ENCODE measurements at regions not wholly inside any gene's neighbourhood (a gene's known extent, or its start where the extent isn't known, plus 50 kb on each side); places are given as distances from the start of the nearest gene placed in this dataset.

GRCh38 chr4:155597933-155598451 is 68.7 kb upstream of the GUCY1A1 start:
- TF ChIP-seq CTCF (IDR thresholded peaks at IDR 0.05): no peak
- CTCF ChIA-PET: no interaction called here

GRCh38 chr4:155597281-155597680 is 69.4 kb upstream of the GUCY1A1 start:
- ChIA-PET CTCF (no interaction called here), POLR2A (no interaction called here)
- no peak for DNase-seq
- H3K4me1 Mint-ChIP-seq: no peaks in the 10 kb centered on the region
- ATAC-seq (ENCODE audit: low read depth): no peak
- TF ChIP-seq CTCF (IDR thresholded peaks at IDR 0.05): no peak
- no peaks in the 10 kb centered on the region for H3K9me3 Mint-ChIP-seq
- intact Hi-C loops (cut with micrococcal nuclease): no loop called here
- no peak overlapping the region for H3K4me3 Mint-ChIP-seq
- no peak overlapping the region for H3K27ac Mint-ChIP-seq
- no peaks in the 10 kb centered on the region for H3K36me3 Mint-ChIP-seq (ENCODE audit: low read depth)
- H3K27me3 Mint-ChIP-seq: no peaks in the 10 kb centered on the region

More at GRCh38 chr4:155597933-155598451, 68.7 kb upstream of the GUCY1A1 start:
- no peak for DNase-seq
- Mint-ChIP-seq H3K4me1 (no peaks in the 10 kb centered on the region), H3K36me3 (ENCODE audit: low read depth) (no peaks in the 10 kb centered on the region), H3K9me3 (no peaks in the 10 kb centered on the region), H3K4me3 (no peak overlapping the region), H3K27me3 (no peaks in the 10 kb centered on the region), H3K27ac (no peak overlapping the region)
- no peak for ATAC-seq (ENCODE audit: low read depth)
- POLR2A ChIA-PET: no interaction called here
- intact Hi-C loops (cut with micrococcal nuclease): no loop called here

DNA sequence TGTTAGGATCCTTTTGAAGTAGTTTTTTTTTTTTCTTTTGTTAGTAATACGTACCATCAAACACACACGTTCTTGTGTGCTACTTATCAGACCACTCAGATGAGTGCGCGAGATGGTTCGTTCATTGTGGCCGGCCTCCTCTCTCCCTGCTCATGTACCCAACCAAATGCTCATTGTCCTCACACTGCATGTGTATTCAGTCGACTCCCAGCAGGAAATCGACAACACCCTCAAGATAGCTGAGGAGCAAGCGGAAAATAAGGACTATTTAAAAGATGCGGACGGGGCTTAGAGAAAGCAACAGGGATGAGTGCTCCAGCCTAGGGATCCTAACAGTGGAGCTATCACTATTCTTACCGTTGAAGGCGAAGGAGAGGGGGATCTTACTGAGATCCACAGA is 72.9 kb upstream of the GUCY1A1 start:
- Mint-ChIP-seq H3K4me3 (no peak overlapping the region), H3K4me1 (no peaks in the 10 kb centered on the region), H3K36me3 (ENCODE audit: low read depth) (no peaks in the 10 kb centered on the region), H3K9me3 (no peaks in the 10 kb centered on the region), H3K27ac (no peak overlapping the region), H3K27me3 (no peaks in the 10 kb centered on the region)
- intact Hi-C loops (cut with micrococcal nuclease): no loop called here
- no peak for DNase-seq
- ChIA-PET POLR2A (no interaction called here), CTCF (no interaction called here)
- no peak for ATAC-seq (ENCODE audit: low read depth)
- TF ChIP-seq CTCF (IDR thresholded peaks at IDR 0.05): no peak

DNA sequence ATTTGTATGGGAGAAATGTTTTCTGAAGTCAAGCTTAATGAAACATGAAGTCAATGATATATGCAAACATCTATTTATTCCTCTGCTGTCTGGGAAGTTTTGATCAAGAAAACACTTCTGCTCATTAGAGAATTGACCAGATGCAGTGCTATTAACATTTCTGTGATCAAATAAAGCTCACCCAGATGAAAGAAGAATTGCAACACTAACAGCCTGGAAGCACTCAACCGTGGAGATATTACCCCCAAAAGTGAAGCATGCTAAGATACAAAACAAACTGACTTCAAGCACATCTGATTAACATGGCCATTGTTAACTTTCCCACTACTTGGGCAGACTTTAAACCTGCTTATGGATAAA is 73.7 kb upstream of the GUCY1A1 start:
- intact Hi-C loops (cut with micrococcal nuclease): no loop called here
- no peaks in the 10 kb centered on the region for H3K9me3 Mint-ChIP-seq
- POLR2A ChIA-PET: no interaction called here
- ATAC-seq (ENCODE audit: low read depth) (no peak), DNase-seq (no peak)
- H3K4me1 Mint-ChIP-seq: no peaks in the 10 kb centered on the region
- no peak overlapping the region for H3K27ac Mint-ChIP-seq
- H3K27me3 Mint-ChIP-seq: no peaks in the 10 kb centered on the region
- no peak for TF ChIP-seq CTCF (IDR thresholded peaks at IDR 0.05)
- no peak overlapping the region for H3K4me3 Mint-ChIP-seq
- CTCF ChIA-PET: no interaction called here
- H3K36me3 Mint-ChIP-seq (ENCODE audit: low read depth): no peaks in the 10 kb centered on the region

DNA sequence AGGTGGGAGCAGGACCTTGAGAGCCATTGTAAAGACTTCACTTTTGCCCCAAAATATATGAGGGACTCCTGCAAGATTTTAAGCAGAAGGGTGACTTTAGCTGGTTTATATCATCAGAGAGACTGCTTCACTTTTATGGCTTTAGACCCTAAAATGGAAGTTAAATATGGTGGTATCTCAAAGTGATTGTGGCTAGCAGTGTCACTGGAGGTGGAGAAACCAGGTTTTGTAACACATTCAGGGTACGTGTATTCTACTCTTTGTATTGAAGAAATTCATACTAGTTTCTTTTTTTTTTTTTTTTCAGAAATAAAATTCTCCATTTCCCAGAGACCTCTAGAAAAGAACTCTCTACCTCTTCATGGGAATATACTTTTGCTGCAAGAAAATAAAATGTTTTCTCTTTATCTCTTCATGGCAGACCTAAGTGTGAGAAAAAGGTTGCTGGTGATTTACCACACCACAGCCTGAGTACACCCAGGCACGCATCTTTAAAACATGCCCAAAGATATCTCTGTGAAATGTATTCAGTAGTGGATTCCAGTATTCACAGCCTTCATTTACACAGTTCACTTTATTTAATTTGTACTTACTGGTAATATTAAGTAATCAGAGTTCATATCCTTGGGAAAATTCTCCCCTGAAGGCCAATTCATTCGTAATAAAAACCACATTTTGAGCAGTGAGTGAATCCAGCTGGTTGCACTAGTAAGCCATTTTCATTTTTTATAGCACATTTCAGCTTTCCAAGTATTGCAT is 74.3 kb upstream of the GUCY1A1 start:
- POLR2A ChIA-PET: no interaction called here
- intact Hi-C loops (cut with micrococcal nuclease): no loop called here

More for the DNA sequence above, 74.3 kb upstream of the GUCY1A1 start:
- H3K27ac Mint-ChIP-seq: no peak overlapping the region
- ATAC-seq (ENCODE audit: low read depth) (no peak), DNase-seq (no peak)
- CTCF ChIA-PET: no interaction called here
- H3K36me3 Mint-ChIP-seq (ENCODE audit: low read depth): no peaks in the 10 kb centered on the region
- TF ChIP-seq CTCF (IDR thresholded peaks at IDR 0.05): no peak
- H3K4me3 Mint-ChIP-seq: no peak overlapping the region
- no peaks in the 10 kb centered on the region for H3K4me1 Mint-ChIP-seq
- H3K9me3 Mint-ChIP-seq: no peaks in the 10 kb centered on the region
- no peaks in the 10 kb centered on the region for H3K27me3 Mint-ChIP-seq
